Endothelial cell of umbilical vein (primary cell): ENCODE measurements at regions not wholly inside any gene's neighbourhood (a gene's known extent, or its start where the extent isn't known, plus 50 kb on each side); places are given as distances from the start of the nearest gene placed in this dataset.

Experiments used
- BruUV-seq: library from RNA; stranded (reverse); fragments of 400-500 nt; replicated peaks from 2 replicates; lab custom pipeline; 2021; lab: Mats Ljungman, UMichigan
- CTCF ChIA-PET: fragments of 300-600, 350-600 bp; sonication (Branson Sonifier 250); formaldehyde crosslinking; loops from one replicate; lab custom pipeline; 2021; ENCODE audit warnings: antibody characterized with exemption, inconsistent platforms; lab: Charles Lee
- POLR2A ChIA-PET: fragments of 300-600, 350-600 bp; sonication (Branson Sonifier 250); formaldehyde crosslinking; loops from one replicate; lab custom pipeline; 2021; ENCODE audit warnings: antibody characterized with exemption, inconsistent platforms; lab: Charles Lee
- DNase-seq: peaks from one replicate; pipeline ENCODE4 v3.0.0-alpha.2; 2011; ENCODE audit warnings: low read depth, low spot score
- FAIRE-seq: peaks from 2 replicates; lab custom pipeline; 2011; peaks lifted over from hg19 to GRCh38; lab: Jason Lieb, UNC
- H2AFZ ChIP-seq: 2 replicates; pipeline ENCODE4 v1.6.0; 2012; ENCODE audit warnings: low read depth, low read length, control low read depth, inconsistent platforms
- H3K27ac ChIP-seq: 2 replicates; pipeline ENCODE4 v1.5.1; 2011; ENCODE audit warnings: low read depth, mild to moderate bottlenecking, control low read depth, low read length, moderate library complexity; ENCODE audit not compliant: insufficient read depth
- H3K27me3 ChIP-seq, 2 experiments: 2 replicates each; pipeline versions ENCODE4 v1.6.0 to v1.6.1; 2011; ENCODE audit warnings: low read length in 2 of 2, mixed read lengths in 1 of 2; ENCODE audit not compliant: control insufficient read depth in 2 of 2, insufficient read depth in 2 of 2
- H3K36me3 ChIP-seq, 2 experiments: 2 replicates in 1 of 2; 3 replicates in 1 of 2; pipeline ENCODE4 v1.5.1; 2011; ENCODE audit warnings: low read length in 2 of 2, mild to moderate bottlenecking in 1 of 2, moderate library complexity in 1 of 2; ENCODE audit not compliant: control insufficient read depth in 2 of 2, insufficient read depth in 2 of 2; ENCODE audit errors: extremely low read depth in 1 of 2
- H3K4me1 ChIP-seq: 3 replicates; pipeline ENCODE4 v1.5.1; 2011; ENCODE audit warnings: mild to moderate bottlenecking, low read length; ENCODE audit not compliant: control insufficient read depth, insufficient read depth; ENCODE audit errors: extremely low read depth
- H3K4me2 ChIP-seq: 2 replicates; pipeline ENCODE4 v1.6.1; 2011; ENCODE audit warnings: low read length, control low read depth, mixed read lengths; ENCODE audit not compliant: insufficient read depth
- H3K4me3 ChIP-seq, 3 experiments: fragments of 200-600 bp in 1 of 3; sonication (generic), shearing (Covaris generic) in 1 of 3; replicated peaks in 1 of 3; 2 replicates each; pipeline ENCODE4 v1.5.1; 2011 to 2016; ENCODE audit warnings: control low read depth in 3 of 3, low read length in 3 of 3, mild to moderate bottlenecking in 2 of 3, inconsistent platforms in 1 of 3, low read depth in 1 of 3, moderate library complexity in 1 of 3; ENCODE audit not compliant: insufficient read depth in 1 of 3
- H3K79me2 ChIP-seq: 2 replicates; pipeline ENCODE4 v1.6.0; 2012; ENCODE audit warnings: low read length, inconsistent platforms; ENCODE audit not compliant: control insufficient read depth, insufficient read depth
- H3K9ac ChIP-seq: replicated peaks from 2 replicates; pipeline ENCODE3; 2011; ENCODE audit warnings: low read length, control low read depth; ENCODE audit not compliant: insufficient read depth; ENCODE audit errors: extremely low read depth
- H3K9me1 ChIP-seq: replicated peaks from 3 replicates; pipeline ENCODE4 v1.6.0; 2011; ENCODE audit warnings: mild to moderate bottlenecking, low read length; ENCODE audit not compliant: control insufficient read depth, insufficient read depth; ENCODE audit errors: extremely low read depth
- H3K9me3 ChIP-seq: replicated peaks from 2 replicates; pipeline ENCODE4 v1.5.1; 2012; ENCODE audit warnings: low read length, inconsistent platforms; ENCODE audit not compliant: control insufficient read depth, insufficient read depth
- H4K20me1 ChIP-seq: replicated peaks from 2 replicates; pipeline ENCODE3; 2011; ENCODE audit warnings: mild to moderate bottlenecking, low read length; ENCODE audit not compliant: control insufficient read depth, insufficient read depth; ENCODE audit errors: extremely low read depth
- CTCF ChIP-seq, 2 donors: IDR thresholded peaks; 1 replicate in 1 of 2; 2 replicates in 1 of 2; pipeline ENCODE4 v1.5.1; 2011; ENCODE audit warnings: low read length in 2 of 2, mild to moderate bottlenecking in 2 of 2, moderate library complexity in 2 of 2, control low read depth in 1 of 2, inconsistent platforms in 1 of 2, low read depth in 1 of 2; ENCODE audit not compliant: insufficient read depth in 1 of 2; ENCODE audit errors: extremely low read depth in 1 of 2
- EZH2 ChIP-seq: IDR thresholded peaks from 2 replicates; pipeline ENCODE4 v1.6.1; 2012; ENCODE audit warnings: borderline replicate concordance, low read depth, mild to moderate bottlenecking, moderate library complexity, low read length, inconsistent platforms; ENCODE audit not compliant: severe bottlenecking
- FOS ChIP-seq: IDR thresholded peaks from 2 replicates; pipeline ENCODE4 v1.6.1; 2011; ENCODE audit warnings: mild to moderate bottlenecking, low read length, moderate library complexity, borderline replicate concordance; ENCODE audit not compliant: insufficient read depth
- GATA2 ChIP-seq: IDR thresholded peaks from 2 replicates; pipeline ENCODE4 v1.7.0; 2011; ENCODE audit warnings: low read depth, mild to moderate bottlenecking, moderate library complexity, mixed read lengths, low read length; ENCODE audit not compliant: insufficient read length, insufficient read depth
- JUN ChIP-seq: IDR thresholded peaks from 2 replicates; pipeline ENCODE4 v1.6.1; 2011; ENCODE audit warnings: borderline replicate concordance, low read depth; ENCODE audit not compliant: insufficient read length, insufficient read depth
- MAX ChIP-seq: IDR thresholded peaks from 2 replicates; pipeline ENCODE4 v1.6.1; 2011; ENCODE audit not compliant: insufficient read depth, insufficient read length
- MYC ChIP-seq: IDR thresholded peaks from one replicate; pipeline ENCODE4 v1.6.1; 2011; ENCODE audit warnings: mild to moderate bottlenecking, low read depth, low read length
- POLR2A ChIP-seq: IDR thresholded peaks from 2 replicates; pipeline ENCODE4 v1.6.1; 2012; ENCODE audit warnings: low read depth, mild to moderate bottlenecking, control low read depth, low read length
- POLR2AphosphoS5 ChIP-seq: IDR thresholded peaks from 2 replicates; pipeline ENCODE4 v1.6.1; 2012; ENCODE audit warnings: low read depth, mild to moderate bottlenecking, control low read depth, low read length, moderate library complexity; ENCODE audit not compliant: insufficient read depth
- dilution Hi-C: fragments of 300-500 bp; cut with MboI; formaldehyde crosslinking; loops from one replicate; pipeline ENCODE4 v1.15.0; 2019; ENCODE audit warnings: low sequenced_read_pairs; ENCODE audit not compliant: extremely low pct_ligation_motif_present
- intact Hi-C: fragments of 100-400 bp; cut with micrococcal nuclease; formaldehyde crosslinking; loops from one replicate; pipeline ENCODE4 v1.10.0; 2022

- no TSS peak for BruUV-seq
- no peaks in the 10 kb centered on the region for H3K79me2 ChIP-seq
- ChIA-PET CTCF (no interaction called here), POLR2A (no interaction called here)
- no peak overlapping the region for H3K9ac ChIP-seq
- intact Hi-C loops (no loop called here), dilution Hi-C loops (no loop called here)
- H3K9me1 ChIP-seq = no peaks in the 10 kb centered on the region
- no peak overlapping the region for H3K4me2 ChIP-seq
- FAIRE-seq (no peak), DNase-seq (no peak)
- no peaks in the 10 kb centered on the region for H4K20me1 ChIP-seq
- H3K4me1 ChIP-seq = no peaks in the 10 kb centered on the region
- no peak overlapping the region for H3K4me3 ChIP-seq
- H3K27ac ChIP-seq = no peak overlapping the region
- H2AFZ ChIP-seq = no peak overlapping the region
- no peaks in the 10 kb centered on the region for H3K27me3 ChIP-seq
- H3K9me3 ChIP-seq = no peaks in the 10 kb centered on the region
- no peaks in the 10 kb centered on the region for H3K36me3 ChIP-seq
- TF ChIP-seq GATA2 (no peak), MYC (no peak), POLR2AphosphoS5 (no peak), FOS (no peak), CTCF (IDR thresholded peaks at IDR 0.05; ENCODE audit: extremely low read depth in 1 of 2, insufficient read depth in 1 of 2, low read depth in 1 of 2, low read length in 2 of 2) (no peak), EZH2 (no peak), POLR2A (no peak), JUN (no peak), MAX (no peak)
Measured at GRCh38 chr20:11852811-11853210, 64.9 kb upstream of the BTBD3 start.
